ENCODE measurements at regions not wholly inside any gene's neighbourhood (a gene's known extent, or its start where the extent isn't known, plus 50 kb on each side); places are given as distances from the start of the nearest gene placed in this dataset.

GRCh38 chr17:65457183-65457582, 104.3 kb downstream of the AXIN2 start:
- TF ChIP-seq CTCF (conservative IDR thresholded peaks at IDR 0.05; ENCODE audit: low read depth in 2 of 2) (no peak), CREB1 (CRISPR knock-in tag; IDR thresholded peaks at IDR 0.05; ENCODE audit: low read depth) (no peak), EZH2 (IDR thresholded peaks at IDR 0.05; ENCODE audit: low read depth, unreplicated experiment) (no peak)
